Keratinocyte (primary cell): ENCODE measurements at regions not wholly inside any gene's neighbourhood (a gene's known extent, or its start where the extent isn't known, plus 50 kb on each side); places are given as distances from the start of the nearest gene placed in this dataset.

ENCODE experiments used
- EZH2 ChIP-seq: IDR thresholded peaks from one replicate; pipeline ENCODE4 v1.6.1; 2012; ENCODE audit warnings: inconsistent platforms, mild to moderate bottlenecking, low read length, moderate library complexity
- TF ChIP-seq, protein P1 (sequence below), 3 experiments: IDR thresholded peaks in 1 of 3; conservative IDR thresholded peaks in 1 of 3; optimal IDR thresholded peaks in 1 of 3; 2 replicates in 2 of 3; 3 replicates in 1 of 3; pipeline versions ENCODE3 to v1.5.1; 2011; ENCODE audit warnings: low read length in 3 of 3, mild to moderate bottlenecking in 3 of 3, moderate library complexity in 2 of 3, control low read depth in 1 of 3, inconsistent platforms in 1 of 3; ENCODE audit not compliant: insufficient read depth in 2 of 3; ENCODE audit errors: extremely low read depth in 1 of 3

GRCh38 chr16:52271088-52271750 is 275.7 kb downstream of the TOX3 start:
- TF ChIP-seq, protein P1, sequence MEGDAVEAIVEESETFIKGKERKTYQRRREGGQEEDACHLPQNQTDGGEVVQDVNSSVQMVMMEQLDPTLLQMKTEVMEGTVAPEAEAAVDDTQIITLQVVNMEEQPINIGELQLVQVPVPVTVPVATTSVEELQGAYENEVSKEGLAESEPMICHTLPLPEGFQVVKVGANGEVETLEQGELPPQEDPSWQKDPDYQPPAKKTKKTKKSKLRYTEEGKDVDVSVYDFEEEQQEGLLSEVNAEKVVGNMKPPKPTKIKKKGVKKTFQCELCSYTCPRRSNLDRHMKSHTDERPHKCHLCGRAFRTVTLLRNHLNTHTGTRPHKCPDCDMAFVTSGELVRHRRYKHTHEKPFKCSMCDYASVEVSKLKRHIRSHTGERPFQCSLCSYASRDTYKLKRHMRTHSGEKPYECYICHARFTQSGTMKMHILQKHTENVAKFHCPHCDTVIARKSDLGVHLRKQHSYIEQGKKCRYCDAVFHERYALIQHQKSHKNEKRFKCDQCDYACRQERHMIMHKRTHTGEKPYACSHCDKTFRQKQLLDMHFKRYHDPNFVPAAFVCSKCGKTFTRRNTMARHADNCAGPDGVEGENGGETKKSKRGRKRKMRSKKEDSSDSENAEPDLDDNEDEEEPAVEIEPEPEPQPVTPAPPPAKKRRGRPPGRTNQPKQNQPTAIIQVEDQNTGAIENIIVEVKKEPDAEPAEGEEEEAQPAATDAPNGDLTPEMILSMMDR (optimal IDR thresholded peaks at IDR 0.05 in 1 of 3, IDR thresholded peaks at IDR 0.05 in 1 of 3, conservative IDR thresholded peaks at IDR 0.05 in 1 of 3; ENCODE audit: extremely low read depth in 1 of 3, insufficient read depth in 2 of 3, low read length in 3 of 3): no peak
- TF ChIP-seq EZH2: no peak
